Activated naive CD8-positive, alpha-beta T cell treated with anti-CD3 and anti-CD28 coated beads for 36 hours (primary cell): ENCODE measurements at regions not wholly inside any gene's neighbourhood (a gene's known extent, or its start where the extent isn't known, plus 50 kb on each side); places are given as distances from the start of the nearest gene placed in this dataset.
"Not testable (repeated sequence)": the region's sequence is repeated elsewhere in the genome, so short reads cannot be mapped to it uniquely, and the experiment has no call there.

Experiments used
- DNase-seq: peaks from one replicate; pipeline ENCODE4 v3.0.0; 2021
- H3K27ac Mint-ChIP-seq: one replicate; pipeline ENCODE4 v1.8.0; 2022; ENCODE audit warnings: mild to moderate bottlenecking, moderate library complexity, mixed read lengths
- H3K27me3 Mint-ChIP-seq: one replicate; pipeline ENCODE4 v1.8.0; 2022; ENCODE audit warnings: mild to moderate bottlenecking, mixed read lengths
- H3K36me3 Mint-ChIP-seq: one replicate; pipeline ENCODE4 v1.8.0; 2021; ENCODE audit warnings: mild to moderate bottlenecking, mixed read lengths
- H3K4me1 Mint-ChIP-seq: one replicate; pipeline ENCODE4 v1.8.0; 2021; ENCODE audit warnings: mixed read lengths
- H3K4me3 Mint-ChIP-seq: one replicate; pipeline ENCODE4 v1.8.0; 2022; ENCODE audit warnings: mild to moderate bottlenecking, moderate library complexity, mixed read lengths
- H3K9me3 Mint-ChIP-seq: one replicate; pipeline ENCODE4 v1.8.0; 2022; ENCODE audit warnings: mixed read lengths

DNA sequence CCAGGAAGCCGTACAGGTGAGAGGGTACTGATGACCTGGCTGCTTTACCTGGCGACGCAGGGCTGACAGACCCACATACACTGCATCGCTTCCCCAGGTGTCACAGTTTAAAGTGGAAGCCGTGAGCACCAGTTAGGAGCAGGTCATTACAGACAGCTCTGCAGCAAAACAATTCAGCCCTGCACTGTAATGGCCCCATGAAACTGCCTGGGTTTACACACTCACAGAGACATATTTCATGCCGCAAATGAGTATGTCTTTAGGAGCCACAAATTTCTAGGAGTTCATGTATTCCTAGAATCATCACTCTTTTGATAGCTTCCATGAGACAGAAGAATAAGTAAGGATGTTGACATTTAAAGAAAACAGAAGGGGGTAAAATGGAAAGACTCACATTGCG lies 723.1 kb downstream of the MATN1 start:
- Mint-ChIP-seq H3K27ac (no peak overlapping the region), H3K27me3 (no peaks in the 10 kb centered on the region), H3K4me1 (no peaks in the 10 kb centered on the region), H3K36me3 (no peaks in the 10 kb centered on the region), H3K4me3 (no peak overlapping the region), H3K9me3 (no peaks in the 10 kb centered on the region)
- DNase-seq = no peak

GRCh38 chr1:29999595-29999994 lies 723.8 kb downstream of the MATN1 start:
- no peaks in the 10 kb centered on the region for H3K27me3 Mint-ChIP-seq
- DNase-seq = no peak
- no peak overlapping the region for H3K27ac Mint-ChIP-seq
- H3K9me3 Mint-ChIP-seq = peaks cover 4% of the 10 kb centered on the region
- H3K4me3 Mint-ChIP-seq = no peak overlapping the region
- no peaks in the 10 kb centered on the region for H3K4me1 Mint-ChIP-seq
- no peaks in the 10 kb centered on the region for H3K36me3 Mint-ChIP-seq

- no peak for DNase-seq
- peaks cover 8% of the 10 kb centered on the region for H3K9me3 Mint-ChIP-seq
Observed at GRCh38 chr1:29998686-29999085, 724.7 kb downstream of the MATN1 start.

GRCh38 chr1:29997818-29998217 lies 725.6 kb downstream of the MATN1 start:
- H3K9me3 Mint-ChIP-seq = peaks cover 14% of the 10 kb centered on the region
- not testable (repeated sequence) for H3K27ac Mint-ChIP-seq, H3K4me3 Mint-ChIP-seq, H3K27me3 Mint-ChIP-seq, H3K36me3 Mint-ChIP-seq, DNase-seq, H3K4me1 Mint-ChIP-seq

More at GRCh38 chr1:29998686-29999085, 724.7 kb downstream of the MATN1 start:
- no peak overlapping the region for H3K4me3 Mint-ChIP-seq
- no peaks in the 10 kb centered on the region for H3K4me1 Mint-ChIP-seq
- no peaks in the 10 kb centered on the region for H3K27me3 Mint-ChIP-seq
- no peak overlapping the region for H3K27ac Mint-ChIP-seq
- no peaks in the 10 kb centered on the region for H3K36me3 Mint-ChIP-seq

- no peak for DNase-seq
- peaks cover 3% of the 10 kb centered on the region for H3K36me3 Mint-ChIP-seq
- H3K27ac Mint-ChIP-seq = no peak overlapping the region
- H3K9me3 Mint-ChIP-seq = peaks cover 15% of the 10 kb centered on the region
- peaks cover 10% of the 10 kb centered on the region for H3K27me3 Mint-ChIP-seq
- no peaks in the 10 kb centered on the region for H3K4me1 Mint-ChIP-seq
- H3K4me3 Mint-ChIP-seq = no peak overlapping the region
Observed at GRCh38 chr1:29993950-29994349, 729.4 kb downstream of the MATN1 start.

DNA sequence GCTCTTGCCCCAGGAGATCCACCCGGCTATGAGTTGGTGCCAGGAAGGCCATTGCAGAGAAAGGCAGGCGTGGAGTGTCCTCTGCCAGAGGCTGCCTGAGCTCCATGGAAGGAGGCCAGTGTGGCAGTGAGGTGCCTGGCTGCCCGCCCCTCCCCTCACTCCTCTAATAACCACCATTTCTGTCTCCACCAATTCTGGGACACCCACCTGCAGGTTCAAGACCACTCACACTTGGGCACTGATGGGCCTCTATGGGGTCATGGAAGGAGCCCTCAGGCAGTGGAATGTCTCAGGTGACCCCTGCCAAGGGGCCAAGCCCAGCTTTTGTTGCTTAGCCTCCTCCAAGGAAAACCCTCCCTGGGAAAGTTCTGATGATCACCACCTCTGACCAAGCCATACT lies 731.6 kb downstream of the MATN1 start:
- Mint-ChIP-seq H3K27me3 (peaks cover 10% of the 10 kb centered on the region), H3K9me3 (peaks cover 15% of the 10 kb centered on the region), H3K27ac (no peak overlapping the region), H3K4me1 (no peaks in the 10 kb centered on the region), H3K36me3 (peaks cover 3% of the 10 kb centered on the region), H3K4me3 (no peak overlapping the region)
- DNase-seq = no peak

- peaks cover 15% of the 10 kb centered on the region for H3K9me3 Mint-ChIP-seq
- no peak for DNase-seq
- no peaks in the 10 kb centered on the region for H3K4me1 Mint-ChIP-seq
- H3K4me3 Mint-ChIP-seq = no peak overlapping the region
- peaks cover 10% of the 10 kb centered on the region for H3K27me3 Mint-ChIP-seq
- no peak overlapping the region for H3K27ac Mint-ChIP-seq
- peaks cover 3% of the 10 kb centered on the region for H3K36me3 Mint-ChIP-seq
Observed at GRCh38 chr1:29991025-29991424, 732.4 kb downstream of the MATN1 start.

DNA sequence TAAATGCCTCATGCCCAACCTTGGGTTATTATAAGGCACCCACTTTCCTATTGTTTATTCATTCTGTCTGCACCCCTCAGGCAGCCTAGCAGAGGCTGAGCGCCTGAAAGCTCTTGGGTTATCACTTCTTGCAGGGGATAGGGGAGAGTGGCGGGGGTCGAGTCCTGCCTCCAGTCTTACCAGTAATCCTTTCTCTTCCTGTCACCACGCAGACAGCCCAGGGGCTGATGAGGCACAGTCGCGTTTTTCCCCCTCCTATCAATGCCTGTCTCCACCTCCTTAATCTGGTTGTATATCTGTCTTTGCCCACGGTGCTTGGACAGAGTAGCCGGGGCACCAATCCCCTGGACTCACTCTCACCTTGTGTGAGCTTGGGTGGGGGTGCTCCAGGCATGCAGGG lies 733.1 kb downstream of the MATN1 start:
- Mint-ChIP-seq H3K4me1 (no peaks in the 10 kb centered on the region), H3K27ac (no peak overlapping the region), H3K36me3 (peaks cover 3% of the 10 kb centered on the region), H3K9me3 (peaks cover 15% of the 10 kb centered on the region), H3K27me3 (peaks cover 10% of the 10 kb centered on the region), H3K4me3 (no peak overlapping the region)
- DNase-seq = no peak

DNA sequence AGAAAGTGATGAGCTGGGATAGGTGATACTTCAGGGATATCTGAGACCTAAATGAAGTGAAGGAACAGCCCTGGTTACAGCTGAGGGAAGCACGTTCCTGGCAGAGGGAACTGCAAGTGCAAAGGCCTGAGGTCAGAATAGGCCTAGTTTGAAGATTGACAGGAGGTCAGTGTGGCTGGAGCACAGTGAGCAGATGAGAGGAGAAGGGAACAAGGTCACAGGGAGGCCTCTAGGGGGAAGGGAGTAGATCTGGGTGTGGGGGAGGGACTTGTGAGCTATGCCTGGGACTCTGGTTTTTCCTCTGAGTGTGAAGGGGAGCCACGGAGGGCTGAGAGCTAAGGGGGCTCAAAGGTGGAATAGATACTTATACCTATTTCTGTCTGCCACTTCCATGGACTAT lies 736.4 kb downstream of the MATN1 start:
- H3K27me3 Mint-ChIP-seq = peaks cover 30% of the 10 kb centered on the region
- no peak overlapping the region for H3K4me3 Mint-ChIP-seq
- H3K27ac Mint-ChIP-seq = no peak overlapping the region
- H3K9me3 Mint-ChIP-seq = peaks cover 1% of the 10 kb centered on the region
- H3K4me1 Mint-ChIP-seq = no peaks in the 10 kb centered on the region
- no peak for DNase-seq
- no peaks in the 10 kb centered on the region for H3K36me3 Mint-ChIP-seq

DNA sequence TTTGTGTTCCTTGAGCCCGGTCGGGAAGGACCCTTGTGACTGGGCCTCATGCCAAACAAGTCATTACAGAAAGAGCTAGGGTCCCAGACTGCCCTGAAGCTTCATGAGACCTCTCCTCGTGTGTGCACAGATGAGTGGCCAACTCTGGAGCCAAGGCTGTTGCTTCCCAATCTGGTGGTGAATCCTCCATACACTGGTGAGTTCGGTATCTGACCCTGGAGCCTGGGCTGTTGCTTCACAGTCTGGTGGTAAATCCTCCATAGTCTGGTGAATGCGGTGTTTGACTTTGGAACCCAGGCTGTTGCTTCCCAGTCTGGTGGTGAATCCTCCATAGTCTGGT lies 737.8 kb downstream of the MATN1 start:
- no peak for DNase-seq
- Mint-ChIP-seq H3K9me3 (peaks cover 3% of the 10 kb centered on the region), H3K36me3 (no peaks in the 10 kb centered on the region), H3K27me3 (peaks cover 39% of the 10 kb centered on the region), H3K4me1 (no peaks in the 10 kb centered on the region), H3K4me3 (no peak overlapping the region), H3K27ac (no peak overlapping the region)

GRCh38 chr1:29984862-29985605 lies 738.4 kb downstream of the MATN1 start:
- Mint-ChIP-seq H3K36me3 (no peaks in the 10 kb centered on the region), H3K4me3 (no peak overlapping the region), H3K9me3 (peaks cover 2% of the 10 kb centered on the region), H3K27ac (no peak overlapping the region), H3K4me1 (no peaks in the 10 kb centered on the region), H3K27me3 (peaks cover 36% of the 10 kb centered on the region)
- no peak for DNase-seq

DNA sequence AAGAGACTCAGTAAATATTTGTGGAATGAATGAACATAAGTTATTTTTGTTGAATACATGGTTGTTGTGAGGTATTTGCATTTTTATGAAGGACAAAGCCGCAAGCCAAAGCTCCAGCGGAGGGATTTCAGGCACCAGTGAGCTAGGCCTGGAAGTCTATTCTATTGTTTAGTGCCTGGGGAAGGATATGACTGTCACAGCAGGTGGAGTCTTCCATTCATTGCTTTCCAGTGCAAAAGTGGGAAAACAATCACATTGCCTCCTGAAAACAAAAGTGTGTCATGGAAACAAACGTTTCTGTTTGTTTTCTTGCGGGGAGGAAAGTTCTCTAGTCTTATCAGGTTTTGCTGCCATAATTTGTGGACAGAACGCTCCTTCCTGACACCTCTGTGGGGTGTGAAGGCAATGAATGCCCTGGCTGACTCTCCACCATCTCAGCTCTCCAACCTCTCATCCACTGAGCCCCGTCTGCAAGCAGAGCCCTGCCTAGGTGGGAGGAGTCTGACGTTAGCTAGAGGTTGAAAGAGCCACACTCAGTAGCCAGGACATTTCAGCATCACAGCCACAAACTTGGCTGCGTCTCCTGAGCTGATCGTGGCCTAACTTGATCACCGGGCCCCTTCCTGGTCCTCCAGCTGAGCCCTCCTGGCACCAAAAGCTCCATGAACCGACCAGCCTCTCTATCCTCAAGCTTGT lies 739.1 kb downstream of the MATN1 start:
- Mint-ChIP-seq H3K27ac (no peak overlapping the region), H3K4me1 (no peaks in the 10 kb centered on the region), H3K9me3 (peaks cover 2% of the 10 kb centered on the region), H3K36me3 (no peaks in the 10 kb centered on the region), H3K27me3 (peaks cover 36% of the 10 kb centered on the region), H3K4me3 (no peak overlapping the region)
- no peak for DNase-seq

DNA sequence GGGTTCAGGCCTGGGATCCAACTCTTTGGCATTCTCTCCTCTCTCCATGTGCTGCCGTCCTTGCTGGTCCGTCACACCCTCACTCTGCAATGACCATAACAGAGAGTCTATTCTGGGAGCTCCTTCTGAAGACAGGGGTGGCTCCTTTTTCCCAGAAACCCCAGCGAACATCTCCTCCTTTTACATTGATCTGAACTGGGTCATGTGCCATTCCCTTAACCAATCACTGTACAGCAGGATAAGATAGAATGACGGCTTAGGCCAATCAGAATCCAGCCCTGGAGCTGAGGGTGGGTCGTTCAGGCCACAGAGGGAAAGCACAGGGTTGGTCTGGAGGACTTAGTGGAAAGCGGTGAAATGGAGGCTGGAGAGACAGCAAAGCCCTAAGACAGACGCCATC lies 740.1 kb downstream of the MATN1 start:
- Mint-ChIP-seq H3K4me3 (no peak overlapping the region), H3K27ac (no peak overlapping the region)
- DNase-seq = no peak

DNA sequence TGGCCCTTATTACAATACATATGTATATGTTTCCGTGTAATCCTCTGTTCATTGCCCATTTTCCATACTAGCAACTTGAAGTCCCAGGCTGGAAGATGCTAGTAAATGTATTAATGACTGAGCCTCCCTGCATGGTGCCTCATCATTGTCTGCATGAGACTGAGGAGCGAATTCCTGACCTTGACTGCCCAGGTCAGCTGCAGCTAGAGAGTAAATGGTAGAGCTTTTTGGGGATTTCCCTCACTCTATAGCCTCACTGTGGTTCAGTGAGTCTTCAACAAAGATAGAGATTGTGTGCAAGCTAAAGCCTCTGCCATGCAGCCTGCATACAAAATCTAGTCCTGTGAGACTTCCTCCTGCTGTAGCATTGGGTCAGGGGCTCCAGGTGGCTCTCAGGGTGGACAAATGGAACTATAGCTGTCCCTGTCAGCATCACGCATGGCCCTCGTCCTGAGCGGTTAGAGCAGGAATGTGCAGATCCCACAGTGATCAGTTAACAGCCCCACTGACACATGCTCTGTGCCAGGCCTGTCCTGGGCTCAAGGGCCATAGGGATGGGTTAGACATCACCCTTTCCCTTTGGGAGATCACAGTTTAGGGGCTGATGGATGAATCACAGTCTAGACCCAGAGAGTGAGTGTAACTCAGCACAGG lies 741.7 kb downstream of the MATN1 start:
- no peak overlapping the region for H3K4me3 Mint-ChIP-seq
- H3K36me3 Mint-ChIP-seq = no peaks in the 10 kb centered on the region
- H3K9me3 Mint-ChIP-seq = peaks cover 6% of the 10 kb centered on the region
- no peak overlapping the region for H3K27ac Mint-ChIP-seq
- peaks cover 36% of the 10 kb centered on the region for H3K27me3 Mint-ChIP-seq
- DNase-seq = no peak
- no peaks in the 10 kb centered on the region for H3K4me1 Mint-ChIP-seq

More for the DNA sequence above, 740.1 kb downstream of the MATN1 start:
- Mint-ChIP-seq H3K9me3 (peaks cover 2% of the 10 kb centered on the region), H3K36me3 (no peaks in the 10 kb centered on the region), H3K4me1 (no peaks in the 10 kb centered on the region), H3K27me3 (peaks cover 36% of the 10 kb centered on the region)

DNA sequence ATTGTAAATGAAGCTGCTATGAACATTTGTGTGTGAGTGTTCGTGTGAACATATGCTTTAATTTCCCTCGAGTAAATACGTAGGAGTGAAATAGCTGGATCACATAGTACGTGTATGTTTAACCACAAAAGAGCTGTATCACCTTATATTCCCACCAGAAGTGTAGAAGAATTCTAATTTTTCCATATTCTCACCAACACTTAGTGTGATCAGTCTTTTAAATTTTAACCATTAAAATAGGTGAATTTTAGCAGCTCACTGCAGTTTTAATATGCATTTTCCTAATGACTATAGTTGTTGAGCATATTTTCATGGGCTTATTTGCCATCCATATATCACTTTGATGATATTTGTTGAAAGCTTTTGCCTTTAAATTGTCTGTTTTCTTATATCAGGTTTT lies 741.2 kb downstream of the PTPRU start:
- H3K4me3 Mint-ChIP-seq = no peak overlapping the region
- H3K27me3 Mint-ChIP-seq = peaks cover 18% of the 10 kb centered on the region
- H3K4me1 Mint-ChIP-seq = peaks cover 3% of the 10 kb centered on the region
- no peak overlapping the region for H3K27ac Mint-ChIP-seq
- H3K9me3 Mint-ChIP-seq = peaks cover 8% of the 10 kb centered on the region
- no peaks in the 10 kb centered on the region for H3K36me3 Mint-ChIP-seq
- no peak for DNase-seq
